ENCODE measurements at regions not wholly inside any gene's neighbourhood (a gene's known extent, or its start where the extent isn't known, plus 50 kb on each side); places are given as distances from the start of the nearest gene placed in this dataset.
"Not testable (repeated sequence)": the region's sequence is repeated elsewhere in the genome, so short reads cannot be mapped to it uniquely, and the experiment has no call there.

- POLR2A ChIA-PET = no interaction called here
Measured at GRCh38 chr10:9452056-9452455, 1397.6 kb downstream of the GATA3 start.

GRCh38 chr10:9453871-9454270 is 1399.4 kb downstream of the GATA3 start:
- CTCF ChIA-PET; POLR2A ChIA-PET; DNase-seq (ENCODE audit: extremely low spot score): not testable (repeated sequence)

More at GRCh38 chr10:9452056-9452455, 1397.6 kb downstream of the GATA3 start:
- CTCF ChIA-PET = interaction anchor here (1.0 to 1.3 kb wide), 2 partner anchors 8 to 10 kb away, joined by 3 read pairs; no protein-coding TSS in a partner anchor
- no peak for TF ChIP-seq CTCF (IDR thresholded peaks at IDR 0.05; ENCODE audit: control extremely low read depth, extremely low read depth, low read depth, missing control alignments)
- no peak for DNase-seq (ENCODE audit: extremely low spot score)

GRCh38 chr10:9469663-9470205 is 1415.2 kb downstream of the GATA3 start:
- DNase-seq (ENCODE audit: extremely low spot score) = no peak
- ChIA-PET POLR2A (no interaction called here), CTCF (interaction anchor here (0.8 to 1.0 kb wide), 2 partner anchors 9 to 14 kb away, joined by 3 read pairs; no protein-coding TSS in a partner anchor)

GRCh38 chr10:9470581-9470980 is 1416.1 kb downstream of the GATA3 start:
- DNase-seq (ENCODE audit: extremely low spot score) = no peak
- ChIA-PET POLR2A (no interaction called here), CTCF (no interaction called here)
- no peak for TF ChIP-seq CTCF (IDR thresholded peaks at IDR 0.05; ENCODE audit: control extremely low read depth, extremely low read depth, low read depth, missing control alignments)

More at GRCh38 chr10:9469663-9470205, 1415.2 kb downstream of the GATA3 start:
- no peak for TF ChIP-seq CTCF (IDR thresholded peaks at IDR 0.05; ENCODE audit: control extremely low read depth, extremely low read depth, low read depth, missing control alignments)

- ChIA-PET CTCF (no interaction called here), POLR2A (no interaction called here)
- no peak for TF ChIP-seq CTCF (IDR thresholded peaks at IDR 0.05; ENCODE audit: control extremely low read depth, extremely low read depth, low read depth, missing control alignments)
- no peak for DNase-seq (ENCODE audit: extremely low spot score)
Measured at GRCh38 chr10:9501944-9502343, 1447.5 kb downstream of the GATA3 start.

- no peak for DNase-seq (ENCODE audit: extremely low spot score)
- POLR2A ChIA-PET = no interaction called here
- TF ChIP-seq CTCF (IDR thresholded peaks at IDR 0.05; ENCODE audit: control extremely low read depth, extremely low read depth, low read depth, missing control alignments) = no peak
- CTCF ChIA-PET = no interaction called here
Measured at GRCh38 chr10:9504227-9504626, 1449.7 kb downstream of the GATA3 start.

GRCh38 chr10:9505546-9505945 is 1451.1 kb downstream of the GATA3 start:
- ChIA-PET POLR2A (no interaction called here), CTCF (no interaction called here)
- TF ChIP-seq CTCF (IDR thresholded peaks at IDR 0.05; ENCODE audit: control extremely low read depth, extremely low read depth, low read depth, missing control alignments) = no peak
- DNase-seq (ENCODE audit: extremely low spot score) = no peak
